OCI-LY3 (cell line): ENCODE measurements at regions not wholly inside any gene's neighbourhood (a gene's known extent, or its start where the extent isn't known, plus 50 kb on each side); places are given as distances from the start of the nearest gene placed in this dataset.

ENCODE experiments used
- CTCF ChIP-seq: fragments of 200-600, 300-600 bp; sonication (generic); IDR thresholded peaks from 2 replicates; pipeline ENCODE4 v1.5.1; 2014; ENCODE audit warnings: antibody characterized with exemption, low read length, low read depth
- EZH2phosphoT487 ChIP-seq: fragments of 200-600 bp; shearing (Covaris generic); IDR thresholded peaks from 2 replicates; pipeline ENCODE4 v1.6.1; 2018; ENCODE audit warnings: antibody characterized with exemption, mixed run types, low read depth

- TF ChIP-seq CTCF (no peak), EZH2phosphoT487 (no peak)
These were observed 371.5 kb downstream of the NUP35 start for GRCh38 chr2:183495589-183496267.
